22Rv1 (cell line): ENCODE measurements at regions not wholly inside any gene's neighbourhood (a gene's known extent, or its start where the extent isn't known, plus 50 kb on each side); places are given as distances from the start of the nearest gene placed in this dataset.

Source experiments
- ZFX ChIP-seq: fragments of 450-650 bp; IDR thresholded peaks from 2 replicates; pipeline ENCODE4 v1.6.1; 2017; ENCODE audit warnings: antibody characterized with exemption, borderline replicate concordance
- TF ChIP-seq, protein P1 (sequence below): fragments of 450-650 bp; IDR thresholded peaks from 2 replicates; pipeline ENCODE4 v1.5.1; 2017; ENCODE audit warnings: mild to moderate bottlenecking

GRCh38 chr1:9435854-9436640, 103.2 kb upstream of the SLC25A33 start:
- TF ChIP-seq, protein P1, sequence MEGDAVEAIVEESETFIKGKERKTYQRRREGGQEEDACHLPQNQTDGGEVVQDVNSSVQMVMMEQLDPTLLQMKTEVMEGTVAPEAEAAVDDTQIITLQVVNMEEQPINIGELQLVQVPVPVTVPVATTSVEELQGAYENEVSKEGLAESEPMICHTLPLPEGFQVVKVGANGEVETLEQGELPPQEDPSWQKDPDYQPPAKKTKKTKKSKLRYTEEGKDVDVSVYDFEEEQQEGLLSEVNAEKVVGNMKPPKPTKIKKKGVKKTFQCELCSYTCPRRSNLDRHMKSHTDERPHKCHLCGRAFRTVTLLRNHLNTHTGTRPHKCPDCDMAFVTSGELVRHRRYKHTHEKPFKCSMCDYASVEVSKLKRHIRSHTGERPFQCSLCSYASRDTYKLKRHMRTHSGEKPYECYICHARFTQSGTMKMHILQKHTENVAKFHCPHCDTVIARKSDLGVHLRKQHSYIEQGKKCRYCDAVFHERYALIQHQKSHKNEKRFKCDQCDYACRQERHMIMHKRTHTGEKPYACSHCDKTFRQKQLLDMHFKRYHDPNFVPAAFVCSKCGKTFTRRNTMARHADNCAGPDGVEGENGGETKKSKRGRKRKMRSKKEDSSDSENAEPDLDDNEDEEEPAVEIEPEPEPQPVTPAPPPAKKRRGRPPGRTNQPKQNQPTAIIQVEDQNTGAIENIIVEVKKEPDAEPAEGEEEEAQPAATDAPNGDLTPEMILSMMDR, result no peak
- no peak for TF ChIP-seq ZFX
